Spinal cord (tissue), 9 donors: ENCODE measurements at regions not wholly inside any gene's neighbourhood (a gene's known extent, or its start where the extent isn't known, plus 50 kb on each side); places are given as distances from the start of the nearest gene placed in this dataset.
"Not testable (repeated sequence)": the region's sequence is repeated elsewhere in the genome, so short reads cannot be mapped to it uniquely, and the experiment has no call there.

Experiments used
- DNase-seq, 6 donors: peaks; one replicate each; pipeline versions ENCODE4 v3.0.0 to v3.0.0-alpha.2; 2013 to 2015; ENCODE audit warnings: low spot score in 6 of 6, low read depth in 4 of 6
- H3K27ac ChIP-seq: one replicate; pipeline ENCODE4 v1.5.1; 2013; ENCODE audit warnings: low read depth, low read length, control low read depth
- H3K27me3 ChIP-seq: one replicate; pipeline ENCODE4 v1.6.1; 2013; ENCODE audit warnings: low read length; ENCODE audit not compliant: control insufficient read depth, insufficient read depth
- H3K36me3 ChIP-seq: one replicate; pipeline ENCODE4 v1.6.1; 2013; ENCODE audit warnings: low read length; ENCODE audit not compliant: control insufficient read depth, insufficient read depth
- H3K4me1 ChIP-seq: one replicate; pipeline ENCODE4 v1.6.1; 2013; ENCODE audit warnings: low read length; ENCODE audit not compliant: control insufficient read depth, insufficient read depth
- H3K4me3 ChIP-seq: one replicate; pipeline ENCODE4 v1.5.1; 2013; ENCODE audit warnings: low read depth, low read length, control low read depth
- H3K9me3 ChIP-seq: one replicate; pipeline ENCODE4 v1.6.1; 2013; ENCODE audit warnings: low read length; ENCODE audit not compliant: control insufficient read depth, insufficient read depth
- WGBS: methylation state at CpG from one replicate; pipeline ENCODE4 v1.1.5; 2013; ENCODE audit warnings: missing lambda C conversion rate; ENCODE audit not compliant: insufficient coverage; 5-methylcytosine and 5-hydroxymethylcytosine counted together
- donor health status: healthy.

DNA sequence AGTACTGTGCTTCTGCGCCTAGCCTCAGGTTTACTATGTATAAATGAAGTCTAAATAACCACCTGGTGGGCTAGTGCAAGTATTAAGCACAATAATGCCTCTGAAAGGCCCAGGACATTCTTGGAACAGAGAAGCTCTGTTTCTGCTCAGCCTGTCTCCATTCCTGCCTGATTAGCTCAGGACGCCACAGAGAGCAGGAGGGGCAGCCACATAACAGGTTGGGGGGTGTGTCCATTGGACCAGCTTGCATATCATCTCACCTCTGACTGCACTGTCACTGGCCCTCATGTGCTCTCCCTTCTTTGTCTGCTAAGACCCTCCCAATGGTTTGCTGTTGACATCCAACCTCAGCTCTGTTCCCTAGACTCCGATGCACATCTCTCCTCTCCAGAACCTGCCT lies 52.8 kb upstream of the IKZF1 start:
- Histone ChIP-seq H3K4me3 (no peak overlapping the region), H3K36me3 (no peaks in the 10 kb centered on the region), H3K4me1 (no peaks in the 10 kb centered on the region), H3K9me3 (no peaks in the 10 kb centered on the region), H3K27me3 (no peaks in the 10 kb centered on the region), H3K27ac (no peak overlapping the region)
- WGBS: 84% methylated on average over 3 of the region's 3 CpGs
- DNase-seq: no peak

DNA sequence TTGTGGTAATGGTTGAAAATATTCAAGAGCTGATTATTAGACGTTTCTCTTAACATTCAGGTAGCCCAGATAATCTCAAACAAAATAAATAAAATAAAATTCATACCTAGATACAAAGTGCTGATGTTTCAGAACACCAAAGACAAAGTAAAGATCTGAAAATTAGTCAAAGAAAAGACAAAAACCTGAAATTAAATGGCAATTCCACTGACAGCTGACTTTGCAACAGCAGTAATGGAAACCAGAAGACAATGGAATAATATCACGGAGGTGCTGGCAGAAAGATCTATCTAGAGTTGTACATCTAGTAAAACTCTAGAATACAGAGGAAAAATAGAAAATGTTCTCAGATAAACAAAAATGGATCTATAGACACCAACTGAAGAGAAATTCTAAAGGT lies 58.0 kb upstream of the IKZF1 start:
- Histone ChIP-seq H3K27ac (no peak overlapping the region), H3K36me3 (no peaks in the 10 kb centered on the region), H3K9me3 (peaks cover 8% of the 10 kb centered on the region), H3K4me3 (no peak overlapping the region), H3K4me1 (no peaks in the 10 kb centered on the region), H3K27me3 (no peaks in the 10 kb centered on the region)
- DNase-seq: no peak
- no CpG with 5 or more reads among the region's 2 CpGs for WGBS

DNA sequence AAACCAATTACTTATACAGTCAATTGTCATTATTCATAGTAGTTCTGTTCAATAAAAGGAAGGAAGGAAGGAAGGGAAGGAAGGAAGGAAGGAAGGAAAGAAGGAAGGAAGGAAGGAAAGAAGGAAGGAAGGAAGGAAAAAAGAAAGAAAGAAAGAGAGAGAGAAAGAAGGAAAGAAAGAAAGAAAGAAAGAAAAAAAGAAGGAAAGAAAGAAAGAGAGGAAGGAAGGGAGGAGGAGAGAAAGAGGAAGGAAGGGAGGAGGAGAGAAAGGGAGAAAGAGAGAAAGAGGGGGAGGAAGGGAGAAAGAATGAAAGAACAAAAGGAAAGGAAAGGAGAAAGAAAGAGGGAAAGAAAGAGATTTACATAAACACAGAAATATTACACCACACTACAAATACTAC lies 62.4 kb upstream of the IKZF1 start:
- not testable (repeated sequence) for H3K4me3 ChIP-seq, H3K9me3 ChIP-seq, H3K27ac ChIP-seq, H3K27me3 ChIP-seq, H3K4me1 ChIP-seq, H3K36me3 ChIP-seq, DNase-seq

DNA sequence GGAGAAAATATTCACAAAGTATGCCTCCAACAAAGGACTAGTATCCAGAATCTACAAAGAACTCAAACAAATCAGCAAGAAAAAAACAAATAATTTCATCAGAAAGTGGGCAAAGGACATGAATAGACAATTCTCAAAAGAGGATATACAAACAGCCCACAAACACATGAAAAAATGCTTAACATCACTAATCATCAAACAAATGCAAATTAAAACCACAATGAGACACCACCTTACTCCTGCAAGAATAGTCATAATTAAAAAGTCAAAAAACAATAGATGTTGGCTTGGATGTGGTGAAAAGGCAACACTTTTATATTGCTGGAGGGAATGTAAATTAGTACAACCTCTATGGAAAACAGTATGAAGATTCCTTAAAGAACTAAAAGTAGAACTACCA lies 63.8 kb upstream of the IKZF1 start:
- H3K4me3 ChIP-seq, H3K36me3 ChIP-seq, H3K27ac ChIP-seq, H3K9me3 ChIP-seq, H3K27me3 ChIP-seq, H3K4me1 ChIP-seq, DNase-seq: not testable (repeated sequence)

DNA sequence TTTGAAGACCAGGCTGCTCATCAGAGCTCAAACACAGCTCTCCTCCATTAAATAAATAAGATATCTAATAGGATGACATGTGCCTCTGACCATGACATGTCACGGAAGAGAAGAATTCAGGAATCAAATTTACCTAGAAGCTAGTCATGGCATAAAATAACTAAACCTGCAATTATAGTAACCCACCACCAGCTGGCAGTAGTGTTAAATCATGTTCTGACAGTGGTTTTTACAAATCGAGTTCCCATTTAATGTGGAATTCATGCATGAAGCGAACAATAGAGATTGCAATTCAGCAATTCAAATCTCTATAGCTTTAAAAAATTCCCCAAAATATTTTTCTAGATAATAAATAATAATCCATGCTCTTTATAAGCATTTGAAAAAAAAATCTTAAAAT lies 74.6 kb upstream of the IKZF1 start:
- Histone ChIP-seq H3K9me3 (peaks cover 3% of the 10 kb centered on the region), H3K27ac (no peak overlapping the region), H3K36me3 (no peaks in the 10 kb centered on the region), H3K4me1 (no peaks in the 10 kb centered on the region), H3K27me3 (no peaks in the 10 kb centered on the region), H3K4me3 (no peak overlapping the region)
- no CpG with 5 or more reads among the region's 3 CpGs for WGBS
- no peak for DNase-seq

DNA sequence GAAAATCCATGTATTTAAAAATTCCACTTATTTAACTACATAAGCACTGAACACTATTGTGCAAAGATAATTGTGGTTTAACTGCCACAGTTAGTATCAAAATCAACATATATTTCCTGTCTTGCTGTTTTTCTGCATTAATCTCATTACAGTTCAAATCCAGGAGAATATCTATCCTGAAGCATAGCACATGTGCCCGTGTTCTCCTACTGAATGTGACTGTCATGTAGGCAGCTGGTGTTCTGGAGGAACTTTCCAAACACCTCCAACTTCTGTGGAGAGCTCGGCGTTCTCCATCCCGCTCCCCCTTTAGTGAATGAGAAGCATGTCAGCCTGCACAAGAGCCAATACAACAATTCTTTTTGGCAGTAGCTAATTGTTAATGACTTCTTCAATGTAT lies 76.4 kb upstream of the IKZF1 start:
- no peak for DNase-seq
- H3K27me3 ChIP-seq: no peaks in the 10 kb centered on the region
- H3K36me3 ChIP-seq: no peaks in the 10 kb centered on the region
- peaks cover 2% of the 10 kb centered on the region for H3K9me3 ChIP-seq
- H3K4me1 ChIP-seq: no peaks in the 10 kb centered on the region
- H3K27ac ChIP-seq: no peak overlapping the region
- WGBS: no CpG with 5 or more reads among the region's 4 CpGs
- H3K4me3 ChIP-seq: no peak overlapping the region

DNA sequence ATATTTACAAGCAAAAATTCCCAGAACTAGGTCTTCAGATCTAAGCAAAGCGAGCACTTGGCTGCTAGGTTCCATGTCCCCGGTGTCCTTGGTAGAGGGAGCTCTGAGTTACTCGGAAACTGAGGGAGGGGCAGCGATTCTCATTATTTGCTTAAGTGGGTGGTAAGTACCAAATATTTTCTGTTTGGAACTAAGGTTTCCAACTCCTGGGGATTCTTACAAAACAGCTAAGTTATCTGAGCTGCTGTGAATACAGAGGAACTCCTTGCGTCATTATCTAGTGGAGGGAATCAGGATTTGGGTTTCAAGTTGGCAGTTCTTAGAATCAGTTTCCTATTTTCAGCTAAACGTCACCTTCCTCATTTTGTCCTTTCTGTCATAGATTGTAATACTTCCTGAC lies 76.8 kb upstream of the IKZF1 start:
- H3K36me3 ChIP-seq: no peaks in the 10 kb centered on the region
- no peak overlapping the region for H3K27ac ChIP-seq
- H3K4me3 ChIP-seq: no peak overlapping the region
- H3K9me3 ChIP-seq: peaks cover 2% of the 10 kb centered on the region
- 95% methylated on average over 3 of the region's 6 CpGs for WGBS
- no peaks in the 10 kb centered on the region for H3K4me1 ChIP-seq
- no peak for DNase-seq
- H3K27me3 ChIP-seq: no peaks in the 10 kb centered on the region

DNA sequence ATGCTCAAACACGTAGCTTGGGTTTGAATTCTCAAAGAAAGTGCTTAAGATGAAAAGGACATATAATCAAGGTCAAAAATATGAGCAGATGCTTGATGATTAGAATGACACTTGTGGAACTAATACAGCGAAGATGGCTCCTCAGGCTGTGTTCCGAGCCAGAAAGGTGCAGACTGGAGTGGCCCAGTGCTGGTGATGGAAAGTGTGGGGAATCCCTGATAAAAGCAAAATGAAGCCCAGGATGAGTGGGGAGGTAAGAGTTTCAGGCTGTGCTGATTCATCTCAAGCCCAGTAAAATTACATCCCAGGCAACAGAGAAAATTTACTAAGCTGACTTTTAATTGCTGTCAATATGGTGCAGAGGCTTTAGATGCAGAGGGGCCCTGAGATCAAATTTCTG lies 77.8 kb upstream of the IKZF1 start:
- Histone ChIP-seq H3K4me1 (no peaks in the 10 kb centered on the region), H3K27me3 (no peaks in the 10 kb centered on the region), H3K27ac (no peak overlapping the region), H3K9me3 (peaks cover 4% of the 10 kb centered on the region), H3K4me3 (no peak overlapping the region), H3K36me3 (no peaks in the 10 kb centered on the region)
- DNase-seq: no peak
- WGBS: 100% methylated on average over 2 of the region's 3 CpGs

DNA sequence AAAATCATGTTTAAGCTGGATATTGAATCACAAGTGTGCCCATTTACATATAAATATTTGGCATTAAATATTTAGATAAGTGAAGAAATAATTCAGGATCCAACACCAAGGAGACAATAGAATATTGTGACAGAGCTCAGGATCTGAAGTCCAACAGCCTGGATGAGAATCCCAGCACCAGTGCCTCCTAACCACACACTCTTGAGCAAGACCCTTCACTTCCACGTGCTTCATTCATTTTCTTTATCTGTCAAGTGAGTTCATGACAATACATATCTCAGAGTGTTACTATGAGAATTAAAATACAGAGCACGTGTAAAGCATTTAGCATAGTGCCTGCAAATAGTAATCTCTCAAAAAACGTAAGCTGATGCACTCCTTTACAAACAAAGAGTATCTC lies 78.4 kb upstream of the IKZF1 start:
- Histone ChIP-seq H3K4me3 (no peak overlapping the region), H3K9me3 (peaks cover 4% of the 10 kb centered on the region), H3K27me3 (no peaks in the 10 kb centered on the region), H3K27ac (no peak overlapping the region), H3K4me1 (no peaks in the 10 kb centered on the region), H3K36me3 (no peaks in the 10 kb centered on the region)
- DNase-seq: no peak
- 83% methylated on average over 2 of the region's 3 CpGs for WGBS

DNA sequence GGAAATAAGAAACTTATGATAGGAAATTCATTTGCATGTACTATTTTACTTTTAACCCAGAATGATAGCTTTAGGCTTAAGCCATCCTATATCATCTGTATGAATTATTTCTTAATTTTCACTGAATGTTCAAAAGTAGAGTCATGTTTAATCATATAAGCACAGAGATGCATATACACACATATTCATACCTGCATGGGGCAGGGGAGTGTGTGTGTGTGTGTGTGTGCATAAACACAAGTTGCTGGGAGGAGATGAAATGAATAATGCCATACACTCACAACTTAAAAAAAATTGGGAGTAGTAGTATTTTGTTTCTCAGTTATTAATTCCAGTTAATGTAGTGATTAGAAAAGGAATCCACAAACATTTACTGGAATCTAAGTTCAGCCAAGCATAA lies 83.1 kb upstream of the IKZF1 start:
- Histone ChIP-seq H3K9me3 (peaks cover 4% of the 10 kb centered on the region), H3K27me3 (no peaks in the 10 kb centered on the region), H3K27ac (no peak overlapping the region), H3K4me3 (no peak overlapping the region), H3K4me1 (peaks cover 3% of the 10 kb centered on the region), H3K36me3 (no peaks in the 10 kb centered on the region)
- DNase-seq: no peak

DNA sequence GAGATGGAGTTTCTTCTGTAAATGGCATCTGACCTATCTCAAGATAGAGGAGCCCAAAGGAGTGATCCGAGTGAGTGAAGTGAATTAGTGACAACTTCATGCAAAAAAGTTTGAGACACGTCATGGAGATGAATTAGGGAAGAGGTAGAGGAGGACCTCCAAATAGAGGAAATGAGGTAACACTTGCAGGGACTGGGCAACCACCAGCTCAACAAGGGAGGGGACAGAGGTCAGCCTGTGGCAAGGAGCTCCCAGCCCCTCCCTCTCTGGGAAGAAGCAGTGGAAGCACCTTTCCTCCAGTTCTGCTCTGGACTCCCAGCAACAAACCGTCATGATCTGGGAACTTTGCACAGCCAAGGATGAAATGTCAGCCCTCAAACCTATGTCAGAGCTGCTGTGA lies 83.5 kb upstream of the IKZF1 start:
- Histone ChIP-seq H3K36me3 (no peaks in the 10 kb centered on the region), H3K27ac (no peak overlapping the region), H3K9me3 (peaks cover 4% of the 10 kb centered on the region), H3K27me3 (no peaks in the 10 kb centered on the region), H3K4me1 (peaks cover 3% of the 10 kb centered on the region), H3K4me3 (no peak overlapping the region)
- 76% methylated on average over 3 of the region's 3 CpGs for WGBS
- DNase-seq: no peak
